ENCODE measurements at regions not wholly inside any gene's neighbourhood (a gene's known extent, or its start where the extent isn't known, plus 50 kb on each side); places are given as distances from the start of the nearest gene placed in this dataset.

DNA sequence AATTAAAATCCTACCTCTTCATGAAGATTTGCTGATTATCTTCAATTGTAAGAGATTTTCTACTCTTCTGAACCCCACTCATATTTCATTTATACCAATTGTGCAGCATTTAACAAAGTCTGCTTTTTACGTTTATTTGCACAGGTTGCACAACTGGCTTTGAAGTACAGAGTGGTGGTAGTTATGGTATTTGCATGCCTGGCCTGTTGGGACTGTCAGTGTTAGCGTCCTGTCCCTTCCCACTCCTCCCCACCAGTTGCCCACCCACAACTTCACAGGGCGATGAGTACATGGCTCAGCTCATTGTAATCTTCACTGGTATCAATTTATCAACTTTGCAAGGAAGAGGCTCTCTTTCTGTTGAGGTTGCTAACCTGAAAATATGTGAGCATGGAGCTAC is 372.3 kb downstream of the AASDHPPT start:
- no peaks in the 10 kb centered on the region for H3K4me1 ChIP-seq (ENCODE audit: control insufficient read depth, extremely low read depth, insufficient read depth, low read length)
- H3K9ac ChIP-seq (replicated peaks; ENCODE audit: extremely low read depth, insufficient read depth, low read length) = no peak overlapping the region
- FAIRE-seq (no peak), DNase-seq (ENCODE audit: low read depth, low spot score) (no peak)
- H3K9me3 ChIP-seq (replicated peaks; ENCODE audit: control insufficient read depth, insufficient read depth, low read length) = no peaks in the 10 kb centered on the region
- no peak overlapping the region for H3K27ac ChIP-seq (ENCODE audit: insufficient read depth, low read depth, low read length)
- H3K36me3 ChIP-seq (ENCODE audit: control insufficient read depth in 2 of 2, extremely low read depth in 1 of 2, insufficient read depth in 2 of 2, low read length in 2 of 2) = no peaks in the 10 kb centered on the region
- intact Hi-C loops (cut with micrococcal nuclease) (no loop called here), dilution Hi-C loops (cut with MboI; ENCODE audit: extremely low pct_ligation_motif_present, low sequenced_read_pairs) (no loop called here)
- no peaks in the 10 kb centered on the region for H3K79me2 ChIP-seq (ENCODE audit: control insufficient read depth, insufficient read depth, low read length)
- H2AFZ ChIP-seq (ENCODE audit: low read depth, low read length) = no peak overlapping the region
- no peaks in the 10 kb centered on the region for H3K27me3 ChIP-seq (ENCODE audit: control insufficient read depth in 2 of 2, insufficient read depth in 2 of 2, low read length in 2 of 2)
- H3K4me3 ChIP-seq (replicated peaks in 1 of 3; ENCODE audit: insufficient read depth in 1 of 3, low read depth in 1 of 3, low read length in 3 of 3) = no peak overlapping the region
- H4K20me1 ChIP-seq (replicated peaks; ENCODE audit: control insufficient read depth, extremely low read depth, insufficient read depth, low read length) = no peaks in the 10 kb centered on the region
- ChIA-PET CTCF (no interaction called here), POLR2A (no interaction called here)
- H3K9me1 ChIP-seq (replicated peaks; ENCODE audit: control insufficient read depth, extremely low read depth, insufficient read depth, low read length) = no peaks in the 10 kb centered on the region
- TF ChIP-seq FOS (IDR thresholded peaks at IDR 0.05; ENCODE audit: borderline replicate concordance, insufficient read depth, low read length) = no peak
- H3K4me2 ChIP-seq (ENCODE audit: insufficient read depth, low read length) = no peak overlapping the region
- BruUV-seq (replicated peaks) = no TSS peak

DNA sequence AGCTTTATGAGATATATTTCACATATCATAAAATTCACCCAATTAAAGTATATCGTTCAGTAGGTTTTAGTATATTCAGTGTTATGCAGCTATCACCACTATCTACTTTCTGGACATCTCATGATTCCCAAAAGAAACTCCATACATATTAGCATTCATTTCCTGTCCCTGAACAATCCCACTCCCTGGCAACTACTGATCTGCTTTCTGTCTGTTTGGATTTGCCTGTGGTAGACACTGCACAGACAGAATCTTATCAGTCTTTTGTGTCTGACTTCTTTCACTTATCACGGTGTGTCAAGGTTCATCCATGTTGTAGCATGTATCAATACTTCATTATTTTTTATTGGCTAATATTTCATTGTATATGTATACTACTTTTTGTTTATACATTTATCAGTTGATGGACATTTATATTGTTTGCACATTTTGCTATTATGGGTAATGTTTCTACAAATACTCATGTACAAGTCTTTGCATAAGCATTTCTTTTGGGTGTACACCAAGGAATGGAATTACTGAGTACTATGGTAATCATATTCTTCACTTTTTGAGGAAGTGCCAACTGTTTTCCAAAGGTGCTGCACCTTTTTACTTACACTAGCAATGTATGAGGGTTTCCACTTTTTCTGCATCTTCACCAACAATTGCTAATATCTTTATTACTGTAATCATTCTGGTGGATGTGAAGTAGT is 373.9 kb downstream of the AASDHPPT start:
- DNase-seq (ENCODE audit: low read depth, low spot score) = no peak
- Histone ChIP-seq H3K9me3 (replicated peaks; ENCODE audit: control insufficient read depth, insufficient read depth, low read length) (no peaks in the 10 kb centered on the region), H3K9ac (replicated peaks; ENCODE audit: extremely low read depth, insufficient read depth, low read length) (no peak overlapping the region), H2AFZ (ENCODE audit: low read depth, low read length) (no peak overlapping the region), H3K4me3 (replicated peaks in 1 of 3; ENCODE audit: insufficient read depth in 1 of 3, low read depth in 1 of 3, low read length in 3 of 3) (no peak overlapping the region), H3K27ac (ENCODE audit: insufficient read depth, low read depth, low read length) (no peak overlapping the region), H3K4me2 (ENCODE audit: insufficient read depth, low read length) (no peak overlapping the region), H3K36me3 (ENCODE audit: control insufficient read depth in 2 of 2, extremely low read depth in 1 of 2, insufficient read depth in 2 of 2, low read length in 2 of 2) (no peaks in the 10 kb centered on the region), H3K79me2 (ENCODE audit: control insufficient read depth, insufficient read depth, low read length) (no peaks in the 10 kb centered on the region), H3K4me1 (ENCODE audit: control insufficient read depth, extremely low read depth, insufficient read depth, low read length) (no peaks in the 10 kb centered on the region), H3K9me1 (replicated peaks; ENCODE audit: control insufficient read depth, extremely low read depth, insufficient read depth, low read length) (no peaks in the 10 kb centered on the region), H4K20me1 (replicated peaks; ENCODE audit: control insufficient read depth, extremely low read depth, insufficient read depth, low read length) (no peaks in the 10 kb centered on the region), H3K27me3 (ENCODE audit: control insufficient read depth in 2 of 2, insufficient read depth in 2 of 2, low read length in 2 of 2) (no peaks in the 10 kb centered on the region)
- dilution Hi-C loops (cut with MboI; ENCODE audit: extremely low pct_ligation_motif_present, low sequenced_read_pairs) = no loop called here
- intact Hi-C loops (cut with micrococcal nuclease) = no loop called here
- FAIRE-seq = no peak
- TF ChIP-seq, protein P1, sequence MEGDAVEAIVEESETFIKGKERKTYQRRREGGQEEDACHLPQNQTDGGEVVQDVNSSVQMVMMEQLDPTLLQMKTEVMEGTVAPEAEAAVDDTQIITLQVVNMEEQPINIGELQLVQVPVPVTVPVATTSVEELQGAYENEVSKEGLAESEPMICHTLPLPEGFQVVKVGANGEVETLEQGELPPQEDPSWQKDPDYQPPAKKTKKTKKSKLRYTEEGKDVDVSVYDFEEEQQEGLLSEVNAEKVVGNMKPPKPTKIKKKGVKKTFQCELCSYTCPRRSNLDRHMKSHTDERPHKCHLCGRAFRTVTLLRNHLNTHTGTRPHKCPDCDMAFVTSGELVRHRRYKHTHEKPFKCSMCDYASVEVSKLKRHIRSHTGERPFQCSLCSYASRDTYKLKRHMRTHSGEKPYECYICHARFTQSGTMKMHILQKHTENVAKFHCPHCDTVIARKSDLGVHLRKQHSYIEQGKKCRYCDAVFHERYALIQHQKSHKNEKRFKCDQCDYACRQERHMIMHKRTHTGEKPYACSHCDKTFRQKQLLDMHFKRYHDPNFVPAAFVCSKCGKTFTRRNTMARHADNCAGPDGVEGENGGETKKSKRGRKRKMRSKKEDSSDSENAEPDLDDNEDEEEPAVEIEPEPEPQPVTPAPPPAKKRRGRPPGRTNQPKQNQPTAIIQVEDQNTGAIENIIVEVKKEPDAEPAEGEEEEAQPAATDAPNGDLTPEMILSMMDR (IDR thresholded peaks at IDR 0.05; ENCODE audit: extremely low read depth in 1 of 2, insufficient read depth in 1 of 2, low read depth in 1 of 2, low read length in 2 of 2) = no peak
- no peak for TF ChIP-seq JUN (IDR thresholded peaks at IDR 0.05; ENCODE audit: borderline replicate concordance, insufficient read depth, insufficient read length, low read depth)
- TF ChIP-seq MYC (IDR thresholded peaks at IDR 0.05; ENCODE audit: low read depth, low read length) = no peak
- TF ChIP-seq FOS (IDR thresholded peaks at IDR 0.05; ENCODE audit: borderline replicate concordance, insufficient read depth, low read length) = no peak
- TF ChIP-seq, protein P2, sequence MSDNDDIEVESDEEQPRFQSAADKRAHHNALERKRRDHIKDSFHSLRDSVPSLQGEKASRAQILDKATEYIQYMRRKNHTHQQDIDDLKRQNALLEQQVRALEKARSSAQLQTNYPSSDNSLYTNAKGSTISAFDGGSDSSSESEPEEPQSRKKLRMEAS (IDR thresholded peaks at IDR 0.05; ENCODE audit: insufficient read depth, insufficient read length) = no peak
- no peak for TF ChIP-seq POLR2A (IDR thresholded peaks at IDR 0.05; ENCODE audit: low read depth, low read length)
- no peak for TF ChIP-seq EZH2 (IDR thresholded peaks at IDR 0.05; ENCODE audit: borderline replicate concordance, low read depth, low read length, severe bottlenecking)
- TF ChIP-seq POLR2AphosphoS5 (IDR thresholded peaks at IDR 0.05; ENCODE audit: insufficient read depth, low read depth, low read length) = no peak
- no peak for TF ChIP-seq GATA2 (IDR thresholded peaks at IDR 0.05; ENCODE audit: insufficient read depth, insufficient read length, low read depth, low read length)
- POLR2A ChIA-PET = no interaction called here
- CTCF ChIA-PET = no interaction called here
- BruUV-seq (replicated peaks) = no TSS peak

Measured in endothelial cell of umbilical vein (primary cell).